ENCODE measurements at regions not wholly inside any gene's neighbourhood (a gene's known extent, or its start where the extent isn't known, plus 50 kb on each side); places are given as distances from the start of the nearest gene placed in this dataset.

GRCh38 chr1:55997536-55997935 is 581.8 kb downstream of the PLPP3 start:
- TF ChIP-seq EZH2 (IDR thresholded peaks at IDR 0.05; ENCODE audit: insufficient read depth, poor library complexity, severe bottlenecking) (no peak), EZH2phosphoT487 (IDR thresholded peaks at IDR 0.05; ENCODE audit: insufficient read depth, low read depth) (no peak)
